NB4 (cell line): ENCODE measurements at regions not wholly inside any gene's neighbourhood (a gene's known extent, or its start where the extent isn't known, plus 50 kb on each side); places are given as distances from the start of the nearest gene placed in this dataset.

Experiments used
- CTCF ChIP-seq: IDR thresholded peaks from one replicate; pipeline ENCODE4 v1.5.1; 2012; ENCODE audit warnings: low read depth, low read length
- POLR2A ChIP-seq: IDR thresholded peaks from 2 replicates; pipeline ENCODE4 v1.6.1; 2011; ENCODE audit warnings: mild to moderate bottlenecking; ENCODE audit not compliant: insufficient read length; ENCODE audit errors: extremely low read depth

- TF ChIP-seq CTCF (no peak), POLR2A (no peak)
These were observed 744.5 kb upstream of the C9orf72 start for GRCh38 chr9:28317745-28318144.
